A673 (cell line): ENCODE measurements at regions not wholly inside any gene's neighbourhood (a gene's known extent, or its start where the extent isn't known, plus 50 kb on each side); places are given as distances from the start of the nearest gene placed in this dataset.

Experiments used
- CTCF ChIP-seq: fragments of 300-800, 200-600 bp; sonication (generic); conservative IDR thresholded peaks from 2 replicates; pipeline ENCODE4 v1.5.1; 2017; ENCODE audit warnings: low read depth, mild to moderate bottlenecking, antibody characterized with exemption, low read length, moderate library complexity, mixed read lengths
- EZH2 ChIP-seq: fragments of 200-600 bp; sonication (generic); IDR thresholded peaks from 2 replicates; pipeline ENCODE4 v1.6.1; 2017; ENCODE audit warnings: borderline replicate concordance, low read depth, mild to moderate bottlenecking, mixed read lengths, antibody characterized with exemption, low read length; ENCODE audit not compliant: poor library complexity, severe bottlenecking

GRCh38 chr7:20980232-20980631, 193.5 kb upstream of the SP8 start:
- no peak for TF ChIP-seq CTCF
- TF ChIP-seq EZH2: no peak
